BJ (cell line): ENCODE measurements at regions not wholly inside any gene's neighbourhood (a gene's known extent, or its start where the extent isn't known, plus 50 kb on each side); places are given as distances from the start of the nearest gene placed in this dataset.

Experiments
- CTCF ChIA-PET: fragments of 350-600 bp; formaldehyde crosslinking; extraction: SDS; loops from one replicate; lab custom pipeline; 2021; ENCODE audit warnings: antibody characterized with exemption, inconsistent platforms; lab: Yijun Ruan, JAX
- POLR2A ChIA-PET: fragments of 300-600 bp; sonication (Branson Sonifier 250); formaldehyde crosslinking; extraction: SDS; loops from one replicate; lab custom pipeline; 2021; ENCODE audit warnings: antibody characterized with exemption; lab: Charles Lee
- DNase-seq: peaks from one replicate; pipeline ENCODE4 v3.0.0-alpha.2; 2011; ENCODE audit warnings: low read depth
- H3K27me3 ChIP-seq: 2 replicates; pipeline ENCODE4 v1.6.0; 2011; ENCODE audit warnings: low read length; ENCODE audit not compliant: control insufficient read depth, insufficient read depth
- H3K36me3 ChIP-seq: 2 replicates; pipeline ENCODE4 v1.5.1; 2011; ENCODE audit warnings: low read length; ENCODE audit not compliant: control insufficient read depth, insufficient read depth
- H3K4me3 ChIP-seq: 2 replicates; pipeline ENCODE4 v1.5.1; 2011; ENCODE audit warnings: low read depth, mild to moderate bottlenecking, control low read depth, low read length
- CTCF ChIP-seq: IDR thresholded peaks from 2 replicates; pipeline ENCODE4 v1.5.1; 2011; ENCODE audit warnings: low read depth, mild to moderate bottlenecking, control low read depth, inconsistent platforms, low read length, moderate library complexity; ENCODE audit not compliant: insufficient read depth

DNA sequence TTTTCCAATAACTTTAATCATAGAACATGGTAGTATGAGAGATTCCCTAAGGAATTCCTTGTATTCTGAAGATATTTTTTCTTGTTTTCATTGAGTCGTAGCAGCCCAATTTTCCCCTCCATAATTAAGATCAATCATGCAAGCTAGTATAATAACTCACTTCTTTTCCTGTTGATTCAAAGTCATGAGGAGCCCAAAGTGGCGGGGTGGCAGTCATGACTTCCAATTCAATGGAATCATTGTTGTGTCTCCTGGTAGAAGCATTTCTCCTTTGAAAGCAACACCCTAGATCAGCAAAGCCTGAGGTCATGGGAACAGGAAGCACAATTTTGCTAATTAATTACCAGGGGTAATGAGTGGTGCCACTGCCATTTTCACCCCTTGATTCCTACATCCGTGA, 77.6 kb upstream of the MAGI2 start:
- no peak for DNase-seq
- Histone ChIP-seq H3K4me3 (no peak overlapping the region), H3K36me3 (no peaks in the 10 kb centered on the region), H3K27me3 (no peaks in the 10 kb centered on the region)
- ChIA-PET CTCF (no interaction called here), POLR2A (no interaction called here)
- no peak for TF ChIP-seq CTCF

DNA sequence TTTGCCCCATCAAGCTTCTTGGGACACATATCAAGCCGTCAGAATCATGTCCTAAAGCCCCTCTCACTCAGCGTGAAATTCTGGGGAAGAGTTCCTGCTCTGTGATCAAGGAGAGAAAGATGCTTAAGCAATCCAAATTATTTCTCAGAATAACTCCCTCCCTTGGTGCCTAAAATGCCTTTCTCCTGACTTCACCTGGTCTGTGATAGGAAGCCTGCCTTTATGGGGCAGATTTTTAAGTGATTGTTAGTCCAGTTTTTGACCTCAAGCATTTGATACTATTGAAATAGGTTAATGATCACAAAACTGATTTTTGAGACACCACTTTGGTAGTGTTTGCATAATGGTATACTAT, 76.4 kb upstream of the MAGI2 start:
- DNase-seq = no peak
- Histone ChIP-seq H3K36me3 (no peaks in the 10 kb centered on the region), H3K27me3 (no peaks in the 10 kb centered on the region), H3K4me3 (no peak overlapping the region)
- POLR2A ChIA-PET = no interaction called here
- TF ChIP-seq CTCF = no peak
- CTCF ChIA-PET = interaction anchor here (1.0 kb wide), 1 partner anchor 25 kb away, joined by 3 read pairs; no protein-coding TSS in a partner anchor

DNA sequence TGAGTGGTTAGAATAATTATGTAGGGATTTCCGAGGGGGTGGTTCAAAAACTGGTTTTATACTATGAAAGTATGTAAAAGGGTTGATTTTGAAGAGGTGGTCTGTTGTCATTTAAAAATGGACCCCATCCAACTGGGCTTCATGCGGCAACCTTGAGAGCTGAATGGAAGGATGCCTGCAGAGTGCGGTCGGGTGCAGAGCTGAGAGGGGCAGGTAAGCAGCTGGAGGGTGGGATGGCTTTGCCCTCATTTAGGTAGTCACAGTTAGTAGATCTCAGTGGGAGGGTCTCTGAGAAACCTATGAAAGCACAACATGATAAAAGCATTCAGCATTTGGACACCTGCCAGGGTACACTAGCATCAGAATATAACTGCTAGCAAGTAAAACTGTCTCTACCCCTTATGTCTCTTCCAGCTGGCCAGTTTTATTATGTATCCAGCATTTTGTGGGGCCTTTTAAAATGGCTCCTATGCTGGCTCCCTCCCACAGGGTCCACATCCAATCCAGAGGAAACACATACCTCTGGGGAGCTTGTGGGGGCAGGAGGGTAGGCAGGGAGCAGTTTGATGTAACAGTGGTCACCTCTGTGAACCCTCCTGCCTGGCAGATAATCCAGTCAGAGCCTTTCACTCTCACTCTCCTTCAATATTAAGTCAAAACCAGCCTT, 75.9 kb upstream of the MAGI2 start:
- POLR2A ChIA-PET = no interaction called here
- DNase-seq = no peak

DNA sequence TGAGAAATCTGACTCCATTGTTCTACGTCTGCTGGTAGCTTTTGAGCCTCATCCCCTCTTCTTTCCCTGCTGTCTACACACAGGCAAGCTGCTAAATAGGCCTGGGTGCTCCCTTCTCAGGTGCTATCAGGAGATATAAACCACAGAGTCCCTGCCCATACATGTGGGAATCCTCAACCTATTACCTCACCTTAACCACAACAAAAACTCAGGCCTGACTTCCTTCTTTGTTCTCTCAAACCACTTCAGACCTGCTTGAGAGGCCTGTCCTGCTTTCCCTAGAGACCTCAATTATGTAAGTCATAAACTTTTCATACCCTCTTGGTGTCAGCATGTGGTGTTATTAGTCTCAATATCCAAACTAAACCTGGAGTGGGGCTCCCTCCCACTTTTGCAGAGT, 75.0 kb upstream of the MAGI2 start:
- POLR2A ChIA-PET = no interaction called here
- TF ChIP-seq CTCF = no peak
- Histone ChIP-seq H3K27me3 (no peaks in the 10 kb centered on the region), H3K4me3 (no peak overlapping the region), H3K36me3 (no peaks in the 10 kb centered on the region)
- CTCF ChIA-PET = no interaction called here
- no peak for DNase-seq

More for the DNA sequence above, 75.9 kb upstream of the MAGI2 start:
- no peak for TF ChIP-seq CTCF
- no peaks in the 10 kb centered on the region for H3K27me3 ChIP-seq
- H3K36me3 ChIP-seq = no peaks in the 10 kb centered on the region
- H3K4me3 ChIP-seq = no peak overlapping the region
- CTCF ChIA-PET = interaction anchor here (1.0 kb wide), 1 partner anchor 25 kb away, joined by 3 read pairs; no protein-coding TSS in a partner anchor

- H3K36me3 ChIP-seq = no peaks in the 10 kb centered on the region
- H3K27me3 ChIP-seq = no peaks in the 10 kb centered on the region
- H3K4me3 ChIP-seq = no peak overlapping the region
- ChIA-PET POLR2A (no interaction called here), CTCF (no interaction called here)
- no peak for TF ChIP-seq CTCF
- DNase-seq = no peak
Observed at GRCh38 chr7:79524048-79524447, 70.6 kb upstream of the MAGI2 start.
